ENCODE measurements at regions not wholly inside any gene's neighbourhood (a gene's known extent, or its start where the extent isn't known, plus 50 kb on each side); places are given as distances from the start of the nearest gene placed in this dataset.

DNA sequence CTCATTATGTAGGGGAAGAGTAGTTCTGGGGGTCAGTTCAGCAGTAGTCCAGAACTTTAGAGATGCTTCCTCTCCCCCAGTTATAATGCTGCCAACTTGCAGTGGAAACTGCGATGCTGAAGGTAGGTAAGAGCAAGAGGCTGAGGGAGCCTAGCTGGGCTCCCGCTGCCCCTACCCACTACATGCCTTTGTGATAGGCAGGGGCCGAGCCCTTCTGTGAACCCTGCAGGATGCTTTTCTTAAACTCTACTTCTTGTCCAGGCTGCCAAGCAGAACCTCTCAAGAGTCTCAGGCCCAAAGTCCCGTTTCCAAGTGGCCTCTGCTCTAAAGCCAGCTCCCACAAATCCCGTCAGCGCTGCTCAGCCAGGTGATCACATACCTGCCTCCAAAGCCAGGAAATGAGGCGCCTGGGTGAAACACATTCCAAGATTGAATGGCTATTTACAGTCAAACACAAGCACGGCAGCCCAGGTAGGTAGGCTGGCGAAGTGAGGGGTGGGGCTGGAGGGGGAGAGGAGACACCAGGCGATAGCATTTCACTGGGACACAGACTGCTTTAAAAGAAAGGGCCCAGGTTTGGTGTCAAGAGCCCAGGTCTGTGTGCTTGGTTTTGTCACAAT, 150.7 kb downstream of the CD24 start:
- Histone ChIP-seq H3K4me1 (peaks cover 7% of the 10 kb centered on the region), H3K4me3 (no peak overlapping the region), H3K9me3 (no peaks in the 10 kb centered on the region), H3K27ac (peak overlapping the region; percentile 11 to 50 (median 23)), H3K36me3 (replicated peaks in 1 of 2; ENCODE audit: insufficient read depth in 1 of 2, low read depth in 2 of 2) (no peaks in the 10 kb centered on the region), H3K27me3 (no peaks in the 10 kb centered on the region)
- intact Hi-C loops (cut with DNase I) = no loop called here
- DNase-seq (peak; percentile 49 to 73 (median 68)), ATAC-seq (peak; percentile 83)
- WGBS, 2 donors = 46 to 58% methylated on average over 10 of the region's 10 CpGs
- TF ChIP-seq, protein P1, sequence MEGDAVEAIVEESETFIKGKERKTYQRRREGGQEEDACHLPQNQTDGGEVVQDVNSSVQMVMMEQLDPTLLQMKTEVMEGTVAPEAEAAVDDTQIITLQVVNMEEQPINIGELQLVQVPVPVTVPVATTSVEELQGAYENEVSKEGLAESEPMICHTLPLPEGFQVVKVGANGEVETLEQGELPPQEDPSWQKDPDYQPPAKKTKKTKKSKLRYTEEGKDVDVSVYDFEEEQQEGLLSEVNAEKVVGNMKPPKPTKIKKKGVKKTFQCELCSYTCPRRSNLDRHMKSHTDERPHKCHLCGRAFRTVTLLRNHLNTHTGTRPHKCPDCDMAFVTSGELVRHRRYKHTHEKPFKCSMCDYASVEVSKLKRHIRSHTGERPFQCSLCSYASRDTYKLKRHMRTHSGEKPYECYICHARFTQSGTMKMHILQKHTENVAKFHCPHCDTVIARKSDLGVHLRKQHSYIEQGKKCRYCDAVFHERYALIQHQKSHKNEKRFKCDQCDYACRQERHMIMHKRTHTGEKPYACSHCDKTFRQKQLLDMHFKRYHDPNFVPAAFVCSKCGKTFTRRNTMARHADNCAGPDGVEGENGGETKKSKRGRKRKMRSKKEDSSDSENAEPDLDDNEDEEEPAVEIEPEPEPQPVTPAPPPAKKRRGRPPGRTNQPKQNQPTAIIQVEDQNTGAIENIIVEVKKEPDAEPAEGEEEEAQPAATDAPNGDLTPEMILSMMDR (IDR thresholded peaks at IDR 0.05) = no peak
- no peak for TF ChIP-seq POLR2A (IDR thresholded peaks at IDR 0.05)

DNA sequence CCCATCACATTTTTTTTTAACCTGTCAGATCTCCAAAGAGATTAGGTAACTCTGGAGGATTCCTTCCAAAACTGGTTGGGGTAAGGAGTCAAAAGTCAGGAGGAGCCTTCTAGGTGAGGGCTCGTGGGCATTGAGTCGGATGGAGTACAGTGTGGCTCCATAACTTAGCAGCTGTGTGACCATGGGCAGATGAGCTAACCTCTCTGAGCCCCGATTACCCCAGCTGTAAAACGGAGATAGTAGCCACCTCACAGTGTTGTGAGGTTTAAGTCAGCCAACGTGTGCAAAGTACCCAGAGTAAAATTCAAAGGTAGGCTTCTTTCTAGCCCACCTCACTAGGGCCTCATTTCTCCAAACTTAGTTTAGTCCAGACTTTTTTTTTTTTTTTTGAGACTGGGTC, 151.5 kb downstream of the CD24 start:
- intact Hi-C loops (cut with DNase I) = no loop called here
- ATAC-seq (no peak), DNase-seq (no peak)
- Histone ChIP-seq H3K27ac (no peak overlapping the region), H3K4me3 (no peak overlapping the region), H3K27me3 (no peaks in the 10 kb centered on the region), H3K36me3 (replicated peaks in 1 of 2; ENCODE audit: insufficient read depth in 1 of 2, low read depth in 2 of 2) (no peaks in the 10 kb centered on the region), H3K9me3 (no peaks in the 10 kb centered on the region), H3K4me1 (peaks cover 7% of the 10 kb centered on the region)
- TF ChIP-seq, protein P1 (IDR thresholded peaks at IDR 0.05) = no peak
- no peak for TF ChIP-seq POLR2A (IDR thresholded peaks at IDR 0.05)
- 84 to 88% methylated on average over 5 of the region's 5 CpGs for WGBS, 2 donors

DNA sequence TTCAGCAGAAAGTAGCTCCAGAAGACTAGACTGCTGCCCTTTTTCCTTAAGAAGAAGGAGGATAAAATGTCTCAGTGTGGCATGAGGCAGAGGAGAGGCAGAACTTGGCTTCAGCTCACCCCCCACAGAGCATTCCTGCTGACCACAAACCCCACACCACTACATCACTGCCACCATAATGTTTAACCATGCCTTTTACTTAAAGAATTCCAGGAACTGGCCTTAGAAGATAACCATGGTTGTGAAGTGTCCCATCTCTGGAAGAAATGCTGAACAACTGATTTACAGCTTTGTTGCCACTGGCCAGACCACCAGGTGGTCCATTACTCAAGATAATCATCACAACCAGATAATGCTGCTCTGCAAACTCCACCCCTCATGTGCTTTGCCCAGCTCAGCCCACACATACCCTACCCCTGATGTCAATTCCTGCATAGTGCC, 154.1 kb downstream of the CD24 start:
- no peak for ATAC-seq
- Histone ChIP-seq H3K27ac (no peak overlapping the region), H3K9me3 (no peaks in the 10 kb centered on the region), H3K27me3 (no peaks in the 10 kb centered on the region), H3K36me3 (replicated peaks in 1 of 2; ENCODE audit: insufficient read depth in 1 of 2, low read depth in 2 of 2) (no peaks in the 10 kb centered on the region), H3K4me1 (peaks cover 7% of the 10 kb centered on the region), H3K4me3 (no peak overlapping the region)
- intact Hi-C loops (cut with DNase I) = no loop called here
- TF ChIP-seq, protein P1 (IDR thresholded peaks at IDR 0.05) = no peak
- TF ChIP-seq POLR2A (IDR thresholded peaks at IDR 0.05) = no peak
- DNase-seq = no peak

DNA sequence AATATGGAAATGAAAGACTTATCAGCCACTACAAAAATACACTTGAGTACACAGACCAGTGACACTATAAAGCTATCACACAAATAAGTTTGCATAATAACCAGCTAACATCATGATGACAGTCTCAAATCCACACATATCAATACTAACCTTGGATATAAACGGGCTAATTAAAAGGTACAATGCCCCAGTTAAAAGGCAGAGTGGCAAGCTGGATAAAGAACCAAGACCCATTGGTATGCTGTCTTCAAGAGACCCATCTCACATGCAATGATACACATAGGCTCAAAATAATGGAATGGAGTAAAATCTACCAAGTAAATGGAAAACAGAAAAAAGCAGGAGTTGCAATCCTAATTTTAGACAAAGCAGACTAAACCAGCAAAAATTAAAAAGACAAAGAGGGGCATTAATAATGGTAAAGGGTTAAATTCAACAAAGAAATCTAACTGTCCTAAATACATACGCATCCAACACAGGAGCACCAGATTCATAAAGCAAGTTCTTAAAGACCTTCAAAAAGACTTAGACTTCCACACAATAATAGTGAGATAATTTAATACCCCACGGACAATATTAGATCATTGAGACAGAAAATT, 163.3 kb downstream of the CD24 start:
- Histone ChIP-seq H3K27ac (no peak overlapping the region), H3K27me3 (no peaks in the 10 kb centered on the region), H3K36me3 (replicated peaks in 1 of 2; ENCODE audit: insufficient read depth in 1 of 2, low read depth in 2 of 2) (no peaks in the 10 kb centered on the region), H3K4me3 (no peak overlapping the region), H3K4me1 (no peaks in the 10 kb centered on the region), H3K9me3 (peaks cover 0 to 34% (median 2%) of the 10 kb centered on the region in 3 donors)
- intact Hi-C loops (cut with DNase I) = no loop called here
- no peak for ATAC-seq
- 85 to 89% methylated on average over 3 of the region's 3 CpGs for WGBS, 2 donors
- TF ChIP-seq, protein P1 (IDR thresholded peaks at IDR 0.05) = no peak
- TF ChIP-seq POLR2A (IDR thresholded peaks at IDR 0.05) = no peak
- no peak for DNase-seq

DNA sequence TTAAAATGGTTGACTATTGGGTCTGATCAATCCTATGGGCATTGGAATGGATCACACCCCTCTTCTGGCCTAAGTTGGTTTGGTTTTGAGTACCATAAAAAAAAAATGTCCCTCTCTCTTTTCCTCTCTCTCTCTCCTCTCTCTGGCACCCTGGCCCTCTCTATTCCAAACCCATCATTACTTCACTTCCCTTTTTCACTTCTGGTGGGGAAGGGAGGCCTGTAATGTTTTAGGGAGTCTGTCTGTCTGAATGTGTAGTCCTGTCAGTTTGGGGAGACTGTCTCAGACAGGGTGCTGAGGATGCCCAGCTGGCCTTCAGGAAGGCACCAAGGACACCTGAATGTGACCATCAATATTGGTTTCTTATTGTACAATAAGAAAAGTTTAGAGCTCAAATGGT, 165.8 kb downstream of the CD24 start:
- H3K4me1 ChIP-seq = peaks cover 9% of the 10 kb centered on the region
- peaks cover 0 to 34% (median 2%) of the 10 kb centered on the region in 3 donors for H3K9me3 ChIP-seq
- no peak overlapping the region for H3K27ac ChIP-seq
- no peak for ATAC-seq
- TF ChIP-seq POLR2A (IDR thresholded peaks at IDR 0.05) = no peak
- TF ChIP-seq, protein P1 (IDR thresholded peaks at IDR 0.05) = no peak
- intact Hi-C loops (cut with DNase I) = loop anchor here (10.0 kb wide), 1 partner anchor 156 kb away; no protein-coding TSS in a partner anchor
- no peaks in the 10 kb centered on the region for H3K27me3 ChIP-seq
- H3K36me3 ChIP-seq (replicated peaks in 1 of 2; ENCODE audit: insufficient read depth in 1 of 2, low read depth in 2 of 2) = no peaks in the 10 kb centered on the region
- no peak overlapping the region for H3K4me3 ChIP-seq
- no peak for DNase-seq
